Frontal cortex (tissue), 3 donors: ENCODE measurements at regions not wholly inside any gene's neighbourhood (a gene's known extent, or its start where the extent isn't known, plus 50 kb on each side); places are given as distances from the start of the nearest gene placed in this dataset.

ENCODE experiments used
- DNase-seq, 2 donors: peaks; one replicate each; pipeline ENCODE4 v3.0.0; 2012; ENCODE audit warnings: low spot score in 2 of 2
- FAIRE-seq: peaks from 2 replicates; lab custom pipeline; 2012; peaks lifted over from hg19 to GRCh38; lab: Jason Lieb, UNC
- donor health status: control.
- donor health status: control.
- donor health status: control.

DNA sequence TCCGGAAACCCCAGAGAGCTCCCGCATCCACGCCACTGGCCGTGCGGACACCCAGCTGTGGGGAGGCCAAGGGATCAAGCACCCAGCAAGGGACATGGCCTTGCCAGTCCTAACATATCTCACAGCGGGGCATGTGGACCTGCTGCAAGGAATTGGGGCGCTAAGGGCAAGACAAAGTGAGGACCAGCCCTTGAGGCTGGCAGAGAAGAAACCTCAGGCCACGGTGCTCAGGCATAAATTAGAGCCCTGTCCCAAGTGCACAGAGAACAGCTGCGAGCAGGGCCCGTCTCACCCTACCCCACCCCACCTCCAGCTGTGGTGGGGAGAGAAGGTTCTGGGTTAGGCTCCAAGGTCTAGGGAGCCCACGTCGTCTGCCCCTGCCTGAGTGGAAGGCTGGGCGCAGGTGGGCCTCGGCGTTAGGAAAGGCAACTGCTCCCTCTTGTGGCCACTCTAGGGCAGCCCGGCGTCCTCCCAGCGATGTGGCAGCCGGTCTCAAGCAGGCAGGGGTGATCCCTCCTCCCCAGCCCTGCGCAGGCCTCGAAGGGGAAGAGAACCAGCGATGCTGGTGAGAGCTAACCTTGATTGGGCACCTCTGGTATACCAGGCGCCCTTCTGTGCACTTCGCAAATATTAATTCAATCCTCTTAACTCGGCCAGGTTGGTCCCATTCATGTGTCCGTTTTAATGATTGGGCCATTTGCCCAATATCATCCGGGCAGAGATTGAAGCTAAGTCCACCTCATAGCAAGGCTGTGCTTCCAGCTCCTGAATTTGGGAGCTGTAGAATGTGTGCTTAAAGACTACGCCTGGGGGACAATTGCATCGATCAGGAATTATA lies 235.8 kb downstream of the NFATC2 start:
- DNase-seq (peak; percentile 48 to 81), FAIRE-seq (no peak)

DNA sequence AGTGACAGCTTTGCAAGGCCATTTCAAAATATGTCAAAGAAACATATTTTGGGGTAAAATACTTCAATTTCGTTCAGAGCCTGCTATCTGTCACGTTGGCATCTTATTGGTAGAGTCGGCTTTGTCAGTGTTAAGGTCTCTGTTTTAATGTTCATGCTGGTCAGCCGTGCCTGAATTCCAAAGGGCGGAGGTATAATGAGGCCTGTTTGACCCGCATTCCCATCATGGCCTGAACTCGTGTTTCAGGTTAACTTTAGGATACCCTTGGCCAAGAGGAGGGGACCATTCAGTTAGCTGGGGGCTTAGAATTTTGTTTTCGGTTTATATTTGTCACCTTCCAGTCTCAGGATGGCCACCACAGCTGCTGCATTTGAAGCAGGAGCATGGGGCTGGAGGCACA lies 236.4 kb downstream of the NFATC2 start:
- no peak for DNase-seq
- FAIRE-seq, result no peak

DNA sequence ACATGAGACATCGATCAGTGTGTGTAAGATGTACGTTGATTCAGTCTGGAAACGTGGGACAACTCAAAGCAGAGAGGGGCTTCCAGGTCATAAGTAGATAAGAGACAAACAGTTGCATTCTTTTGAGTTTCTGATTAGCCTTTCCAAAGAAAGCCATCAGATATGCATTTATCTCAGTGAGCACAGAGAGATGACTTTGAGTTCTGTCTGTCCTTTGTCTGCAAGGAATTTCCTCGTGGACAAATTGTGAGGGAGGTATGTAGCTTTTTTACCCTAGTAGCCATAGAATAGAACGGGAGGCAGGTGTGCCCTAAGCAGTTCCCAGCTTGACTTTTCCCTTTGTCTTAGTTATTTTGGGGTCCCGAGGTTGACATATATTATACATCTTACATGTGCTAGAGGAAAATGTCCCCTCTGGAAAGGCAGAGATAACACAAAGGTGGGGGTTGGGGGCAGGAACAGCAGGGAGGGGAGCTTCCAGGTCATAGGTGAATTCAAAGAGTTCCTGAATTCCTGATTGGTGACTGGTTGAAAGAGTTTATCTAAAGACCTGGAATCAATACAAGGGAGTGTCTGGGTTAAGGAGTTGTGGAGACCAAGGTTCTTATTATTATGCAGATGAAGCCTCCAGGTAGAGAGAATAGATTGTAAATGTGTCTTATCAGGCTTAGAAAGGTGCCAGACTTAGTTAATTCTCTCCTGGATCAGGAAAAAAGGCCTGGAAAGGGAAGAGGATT lies 237.0 kb downstream of the NFATC2 start:
- DNase-seq (no peak), FAIRE-seq (no peak)

DNA sequence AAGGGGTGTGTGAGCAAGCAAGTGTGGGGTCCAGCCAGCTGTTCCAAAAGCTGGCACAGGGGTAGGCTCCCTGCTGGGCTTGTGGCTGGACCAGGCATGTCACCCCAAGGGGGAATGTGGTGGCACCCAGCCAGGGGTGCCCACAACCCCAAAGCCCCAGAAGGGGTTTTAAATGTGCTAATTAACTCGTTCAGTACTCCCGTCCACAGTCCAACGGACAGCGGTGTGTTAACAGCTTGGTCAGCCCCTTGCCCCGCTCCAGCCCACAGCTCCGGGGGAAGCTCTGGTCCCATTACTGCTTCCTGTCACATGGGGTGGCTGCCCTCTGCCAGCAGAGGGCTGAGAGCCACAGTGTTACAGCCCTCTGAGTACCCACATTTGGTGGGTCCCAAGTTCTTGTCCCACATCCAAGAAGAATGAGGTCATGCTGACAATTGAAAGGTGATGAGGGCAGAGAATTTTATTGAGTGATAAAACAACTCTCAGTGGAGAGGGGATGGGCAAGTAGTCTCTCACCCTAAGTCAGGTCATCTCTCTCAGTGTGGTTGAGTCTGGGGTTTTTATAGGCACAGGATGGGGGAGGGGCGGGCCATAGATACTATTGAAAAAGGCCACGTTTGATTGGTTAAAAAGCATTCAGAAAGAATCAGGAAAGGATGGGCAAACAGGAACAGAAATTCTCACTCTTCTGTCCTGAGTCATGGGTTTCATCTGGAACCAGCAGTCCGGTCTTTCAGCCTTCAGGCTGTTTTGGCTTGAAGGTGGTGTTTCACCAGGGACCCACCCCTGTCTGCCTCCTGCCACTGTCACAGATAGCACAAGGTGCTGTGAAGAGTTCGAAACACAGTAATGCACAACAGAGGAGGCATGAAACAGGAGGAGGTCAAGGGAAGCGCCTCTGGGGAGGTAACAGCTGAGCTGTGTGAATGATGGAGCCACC lies 238.5 kb downstream of the NFATC2 start:
- FAIRE-seq, result no peak
- DNase-seq, result no peak

DNA sequence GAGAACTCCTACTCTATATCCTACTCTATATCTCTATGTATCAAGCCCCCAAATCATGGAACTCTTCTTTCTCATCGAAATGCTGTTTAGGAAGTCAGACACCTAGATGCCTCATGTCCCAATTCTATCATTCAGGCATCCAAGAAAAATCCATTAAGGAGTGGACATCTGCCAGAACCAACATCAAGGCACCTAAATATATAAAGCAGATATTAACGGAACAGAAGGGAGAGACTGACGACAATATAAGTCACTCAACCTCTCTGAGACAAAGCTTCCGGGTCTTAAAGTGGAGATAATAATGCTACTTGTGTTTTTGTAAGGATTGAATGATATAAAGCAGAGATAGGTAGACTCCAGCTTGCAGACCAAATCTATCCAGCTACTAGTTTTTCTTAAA lies 241.5 kb downstream of the NFATC2 start:
- FAIRE-seq (no peak), DNase-seq (no peak)

DNA sequence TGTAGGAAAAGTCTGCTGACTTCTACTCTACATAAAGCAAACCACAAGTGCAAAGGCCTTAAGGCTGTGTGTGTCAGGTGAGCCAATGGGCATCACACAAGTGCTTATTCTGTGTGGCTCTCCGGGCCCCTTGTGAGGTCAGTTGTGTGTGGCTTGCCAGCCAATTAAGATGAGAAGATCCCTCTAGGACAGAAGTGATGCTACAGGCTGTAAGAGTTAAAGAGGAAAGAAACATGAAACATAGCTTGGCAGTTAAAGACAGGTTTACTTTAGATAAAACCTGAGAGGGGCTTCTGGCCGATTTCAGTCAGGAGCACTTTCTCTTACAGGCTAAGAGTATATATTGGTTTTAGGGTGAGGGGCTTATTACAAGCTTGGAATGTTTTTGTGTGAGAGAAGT lies 242.4 kb downstream of the NFATC2 start:
- DNase-seq (no peak), FAIRE-seq (no peak)

DNA sequence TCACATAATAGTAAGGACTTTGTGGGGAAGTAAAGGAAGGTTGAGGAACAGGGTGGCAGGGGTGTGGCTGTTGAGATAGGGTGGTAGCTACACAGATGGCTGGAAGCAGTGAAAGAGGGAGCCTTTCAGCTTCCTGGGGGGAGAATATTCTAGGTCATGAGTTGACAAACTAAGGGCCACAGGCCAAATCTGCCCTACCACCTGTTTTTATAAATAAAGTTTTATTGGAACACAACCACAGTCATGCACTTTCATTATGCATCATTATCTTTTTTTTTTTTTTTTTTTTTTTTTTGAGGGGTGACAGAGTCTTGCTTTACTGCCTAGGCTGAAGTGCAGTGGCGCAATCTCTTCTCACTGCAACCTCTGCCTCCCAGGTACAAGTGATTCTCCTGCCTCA lies 243.1 kb downstream of the NFATC2 start:
- no peak for DNase-seq
- FAIRE-seq, result no peak

DNA sequence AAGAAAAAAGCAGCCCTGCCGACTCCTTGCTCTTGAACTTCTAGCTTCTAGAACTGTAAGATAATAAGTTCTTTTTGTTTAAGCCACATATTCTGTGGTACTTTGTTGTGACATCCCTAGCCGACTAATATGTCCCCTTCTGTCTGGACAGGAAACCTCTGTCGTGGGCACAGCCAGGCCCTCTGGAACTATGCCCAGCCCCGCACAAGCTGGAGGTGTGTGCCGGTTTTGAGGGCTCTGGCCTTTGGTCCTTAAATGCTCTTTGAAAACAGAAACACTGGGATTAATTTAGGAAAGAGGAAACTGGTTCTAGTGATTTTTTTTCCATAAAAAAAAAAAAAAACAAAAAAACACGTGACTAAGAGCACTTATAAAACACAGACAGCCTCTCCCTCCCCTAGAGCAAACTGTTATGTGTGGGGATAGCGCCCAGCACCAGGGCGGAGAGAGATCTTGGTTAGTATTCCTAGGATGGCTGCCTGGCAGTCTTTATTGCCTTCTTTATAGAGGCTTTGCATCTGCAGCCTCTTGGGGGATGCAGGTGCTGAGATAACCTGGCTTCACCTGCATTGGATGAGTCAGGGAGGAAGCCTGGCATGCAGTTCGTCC lies 244.3 kb downstream of the NFATC2 start:
- FAIRE-seq (no peak), DNase-seq (no peak)

DNA sequence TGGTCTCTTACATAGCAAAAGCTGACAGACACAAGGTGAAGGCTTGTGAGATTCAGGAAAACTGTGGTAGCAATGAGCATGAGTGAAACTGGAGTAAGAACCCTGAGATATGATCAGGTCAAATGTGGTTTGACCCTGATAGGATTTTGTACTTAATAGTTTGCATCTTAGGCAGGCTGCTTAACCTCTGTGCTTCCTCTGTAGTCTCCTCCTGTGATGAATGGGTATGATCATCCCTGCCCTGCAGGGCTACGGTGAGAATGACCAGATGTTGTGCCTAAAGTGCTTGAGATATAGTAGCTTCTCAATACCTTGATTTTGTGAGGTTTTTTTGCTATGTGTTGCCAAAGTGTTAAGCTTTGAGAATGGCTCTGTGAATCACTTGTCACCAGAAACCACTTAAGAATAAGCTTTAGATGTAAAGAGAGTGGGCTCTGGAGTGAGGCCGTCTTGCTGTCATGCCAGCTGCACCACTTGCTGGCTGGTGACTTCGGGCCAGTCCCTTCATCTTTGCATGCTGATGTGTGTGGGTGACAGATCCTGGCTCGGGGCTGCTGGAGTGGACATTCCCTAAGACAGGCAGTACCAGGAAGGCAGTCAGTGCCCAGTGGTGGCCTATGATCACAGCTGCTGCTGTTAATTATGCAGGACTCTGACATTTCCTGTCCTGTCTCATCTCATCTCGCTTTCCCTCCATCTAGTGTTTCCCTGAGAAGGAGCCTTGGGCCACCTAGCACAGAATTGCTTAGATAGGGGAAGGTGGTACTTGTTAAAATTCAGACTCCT lies 254.7 kb downstream of the NFATC2 start:
- DNase-seq (no peak), FAIRE-seq (no peak)

DNA sequence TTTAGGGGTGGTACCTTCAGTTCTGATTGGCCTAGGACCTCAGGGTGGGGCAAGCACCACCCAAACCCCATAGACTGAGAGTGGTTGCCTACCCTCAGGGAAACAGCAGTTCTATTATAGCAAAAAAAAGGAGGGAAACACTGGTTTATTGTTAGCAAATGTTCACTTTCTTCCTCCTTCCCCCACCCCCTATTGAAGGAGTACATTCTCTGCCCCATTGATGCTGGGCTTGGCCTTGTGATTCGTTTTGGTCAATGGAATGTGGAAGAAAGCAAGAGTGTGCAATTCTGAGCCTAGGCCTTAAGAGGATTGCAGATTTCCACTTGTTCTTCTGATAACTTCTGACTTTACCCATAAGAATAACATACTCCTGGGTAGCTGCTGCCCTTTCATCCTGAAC lies 255.8 kb downstream of the NFATC2 start:
- DNase-seq (no peak), FAIRE-seq (no peak)

DNA sequence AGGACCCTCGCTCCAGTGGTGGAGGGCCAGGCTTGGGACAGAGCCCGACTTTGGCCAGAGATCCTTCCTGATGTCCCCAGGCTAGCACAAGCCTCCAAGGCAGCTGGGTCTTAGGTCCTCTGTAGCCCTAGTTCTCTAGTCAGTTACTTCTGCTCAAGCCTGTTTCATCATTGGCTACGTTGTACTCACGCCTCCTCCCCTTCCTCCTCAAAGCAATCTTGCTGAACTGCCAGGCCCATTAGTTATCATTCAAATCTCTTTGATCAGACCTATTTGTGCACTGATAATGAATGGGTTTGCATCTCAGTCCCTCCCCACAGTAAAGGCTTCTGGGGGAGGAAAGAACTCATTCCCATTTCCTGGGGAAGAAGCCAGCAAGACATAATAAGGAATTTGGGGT lies 256.8 kb downstream of the NFATC2 start:
- DNase-seq (no peak), FAIRE-seq (no peak)

DNA sequence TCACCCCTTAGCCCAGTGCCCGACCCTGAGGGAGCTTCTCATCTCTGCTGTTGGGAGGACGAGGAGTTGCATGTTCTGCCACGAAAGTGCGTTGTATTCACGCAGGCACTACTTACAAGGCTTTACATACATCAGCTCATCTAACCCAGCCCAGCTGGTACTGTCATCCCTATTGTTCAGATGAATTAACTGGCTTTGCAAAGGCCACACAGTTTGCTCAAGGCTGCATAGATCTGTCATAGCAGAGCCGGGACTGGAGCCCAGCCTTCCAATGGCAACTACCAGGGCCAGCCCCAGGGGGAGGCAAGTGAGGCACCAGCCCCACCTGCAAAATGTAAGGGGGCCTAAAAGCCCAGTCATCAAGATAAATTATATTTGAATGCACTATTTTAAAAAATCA lies 257.6 kb downstream of the NFATC2 start:
- DNase-seq (peak in 1 of 2 donors; percentile 13), FAIRE-seq (no peak)

DNA sequence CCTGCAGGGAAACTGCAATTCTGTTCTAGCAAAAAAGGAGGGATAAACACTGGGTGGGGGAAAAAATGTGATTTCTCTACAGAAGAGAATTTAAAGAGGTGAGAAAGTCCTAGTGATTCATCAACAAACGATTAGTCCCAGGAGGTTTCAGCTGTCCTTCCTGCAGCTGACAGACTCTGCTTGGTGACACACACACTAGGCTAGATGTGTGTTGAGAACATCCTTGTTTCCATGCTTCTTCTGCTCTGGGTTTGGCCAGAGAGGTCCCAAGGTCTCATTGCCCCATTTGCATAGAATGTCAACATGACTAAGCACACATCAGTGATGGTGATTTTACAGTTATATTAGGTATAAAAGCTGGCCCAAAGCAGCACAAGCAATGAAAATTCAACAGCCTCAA lies 258.3 kb downstream of the NFATC2 start:
- DNase-seq (no peak), FAIRE-seq (no peak)

DNA sequence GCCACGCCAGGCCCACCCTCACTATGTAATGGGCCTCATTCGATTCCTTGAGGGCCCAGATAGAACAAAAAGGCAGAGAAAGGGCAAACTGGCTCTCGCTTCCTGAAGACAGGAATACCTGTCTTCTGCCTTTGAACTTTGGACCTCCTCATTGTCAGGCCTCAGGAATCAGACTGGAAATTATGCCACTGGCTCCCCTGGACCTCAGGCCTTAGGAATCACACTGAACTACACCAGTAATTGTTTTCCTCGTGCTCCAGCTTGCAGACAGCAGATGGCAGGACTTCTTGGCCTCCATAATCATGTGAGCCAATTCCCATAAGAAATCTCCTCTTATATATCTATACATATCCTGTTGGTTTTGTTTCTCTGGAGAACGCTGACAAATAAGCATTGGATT lies 258.6 kb upstream of the KCNG1 start:
- no peak for DNase-seq
- no peak for FAIRE-seq

DNA sequence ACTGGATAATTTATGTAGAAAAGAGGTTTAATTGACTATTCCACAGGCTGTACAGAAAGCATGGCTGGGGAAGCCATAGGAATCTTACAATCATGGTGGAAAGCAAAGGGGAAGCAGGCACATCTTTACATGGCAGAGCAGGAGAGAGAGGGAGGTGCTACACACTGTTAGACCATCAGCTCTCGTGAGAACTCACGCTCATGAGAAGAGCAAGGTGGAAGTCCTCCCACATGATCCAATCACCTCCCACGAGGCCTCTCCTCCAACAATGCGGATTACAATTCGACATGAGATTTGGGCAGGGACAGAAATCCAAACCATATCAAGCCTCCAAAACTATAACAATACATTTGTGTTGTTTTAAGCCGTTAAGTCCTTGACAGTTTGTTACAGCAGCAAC lies 257.1 kb upstream of the KCNG1 start:
- no peak for DNase-seq
- FAIRE-seq, result no peak

DNA sequence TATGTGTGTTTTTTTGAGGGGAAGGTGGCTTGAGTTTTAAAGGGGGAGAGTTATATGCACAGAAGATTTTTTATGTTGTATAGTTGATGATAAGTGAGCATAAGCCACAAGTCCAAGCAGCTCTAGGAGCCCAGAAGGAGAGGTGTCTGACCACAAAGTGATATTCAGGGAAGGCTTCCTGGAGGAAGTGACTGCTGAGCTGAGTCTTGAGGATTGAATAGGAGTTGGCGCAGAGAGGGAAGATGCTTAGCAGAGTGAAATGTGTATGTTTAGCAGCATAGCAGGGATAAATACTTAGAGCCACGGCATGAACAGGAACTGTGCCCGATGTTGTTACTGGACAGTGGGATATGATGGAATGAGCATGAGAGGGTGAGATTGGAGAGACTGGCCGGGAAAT lies 255.1 kb upstream of the KCNG1 start:
- FAIRE-seq (no peak), DNase-seq (no peak)

DNA sequence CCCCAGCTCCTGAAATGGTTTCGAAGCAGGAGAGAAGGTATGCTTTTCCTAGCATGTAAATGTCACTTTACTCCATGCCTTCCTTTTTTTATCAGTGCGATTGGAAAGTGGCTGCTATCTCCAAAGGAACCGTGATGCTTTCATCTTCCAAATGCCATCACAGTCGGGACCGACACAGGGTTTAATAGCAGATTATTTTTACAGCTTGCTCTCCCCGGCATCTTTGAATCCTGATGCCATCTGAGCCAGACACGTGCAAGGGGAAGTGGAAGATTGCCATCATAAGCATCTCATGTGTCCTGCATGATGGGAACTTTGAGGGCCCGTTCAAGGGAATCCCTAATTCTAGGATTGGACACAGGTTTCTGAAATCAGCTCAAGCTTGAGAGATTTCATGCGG lies 253.4 kb upstream of the KCNG1 start:
- DNase-seq (no peak), FAIRE-seq (no peak)

DNA sequence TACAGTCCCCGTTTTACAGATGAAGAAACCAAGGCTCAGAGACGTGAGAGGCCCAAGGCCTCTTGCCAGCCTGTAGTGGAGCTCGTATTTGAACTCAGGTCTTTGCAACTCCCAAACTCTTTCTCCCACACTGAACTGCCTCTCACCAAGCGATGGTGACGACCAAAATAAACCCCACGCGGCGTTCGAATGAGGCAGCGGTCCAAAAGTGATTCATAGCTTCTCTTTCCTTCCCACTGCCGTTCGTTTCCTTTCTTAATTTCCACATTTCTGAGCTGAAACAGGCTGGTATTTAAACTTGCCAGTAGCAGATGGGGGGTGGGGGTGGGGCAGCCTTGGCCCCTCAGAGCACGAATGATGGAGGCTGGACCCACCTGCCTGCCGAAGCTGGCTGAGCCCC lies 252.9 kb upstream of the KCNG1 start:
- FAIRE-seq (no peak), DNase-seq (no peak)

DNA sequence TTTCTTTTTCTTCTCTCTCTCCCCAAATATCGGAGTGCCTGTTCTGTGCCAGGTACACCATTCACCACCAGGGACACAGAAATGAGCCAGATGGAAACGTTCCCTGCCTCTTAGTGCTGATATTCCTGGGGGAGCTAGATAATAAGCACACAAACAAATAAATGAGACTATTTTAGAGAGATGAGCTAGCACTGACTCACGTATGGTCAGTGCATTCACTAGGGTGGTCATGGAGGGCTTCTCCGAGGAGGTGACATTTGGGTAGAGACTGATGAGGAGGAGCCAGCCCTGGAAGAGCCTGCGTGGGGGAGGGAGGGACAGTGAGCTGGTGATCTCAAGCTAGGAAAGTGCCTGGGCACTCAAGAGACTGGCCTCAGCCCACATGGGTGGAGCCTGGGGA lies 252.3 kb upstream of the KCNG1 start:
- FAIRE-seq (no peak), DNase-seq (no peak)
